Neuronal stem cell (in vitro differentiated cells): ENCODE measurements at regions not wholly inside any gene's neighbourhood (a gene's known extent, or its start where the extent isn't known, plus 50 kb on each side); places are given as distances from the start of the nearest gene placed in this dataset.

Experiments
- DNase-seq: peaks from one replicate; pipeline ENCODE4 v3.0.0-alpha.2; 2013; ENCODE audit warnings: low spot score
- H2AFZ ChIP-seq: one replicate; pipeline ENCODE4 v1.6.1; 2013; ENCODE audit warnings: mild to moderate bottlenecking, low read length, inconsistent platforms
- H2AK5ac ChIP-seq: 2 replicates; pipeline ENCODE4 v1.6.1; 2013; ENCODE audit warnings: low read depth, mild to moderate bottlenecking, inconsistent platforms, low read length, moderate library complexity, mixed read lengths
- H2BK120ac ChIP-seq: 2 replicates; pipeline ENCODE4 v1.6.1; 2013; ENCODE audit warnings: low read depth, mild to moderate bottlenecking, inconsistent platforms, low read length, moderate library complexity, mixed read lengths
- H2BK12ac ChIP-seq: one replicate; pipeline ENCODE4 v1.6.1; 2013; ENCODE audit warnings: low read length, inconsistent platforms
- H2BK15ac ChIP-seq: 2 replicates; pipeline ENCODE4 v1.6.1; 2013; ENCODE audit warnings: mild to moderate bottlenecking, low read length, inconsistent platforms, mixed read lengths
- H2BK5ac ChIP-seq: one replicate; pipeline ENCODE4 v1.6.1; 2013; ENCODE audit warnings: inconsistent platforms, mild to moderate bottlenecking, low read length, moderate library complexity
- H3K14ac ChIP-seq: one replicate; pipeline ENCODE4 v1.6.1; 2013; ENCODE audit warnings: low read length, inconsistent platforms
- H3K18ac ChIP-seq: 2 replicates; pipeline ENCODE4 v1.6.1; 2013; ENCODE audit warnings: low read length, inconsistent platforms
- H3K23ac ChIP-seq: 2 replicates; pipeline ENCODE4 v1.6.1; 2013; ENCODE audit warnings: low read depth, mild to moderate bottlenecking, mixed read lengths, low read length, inconsistent platforms; ENCODE audit not compliant: poor library complexity
- H3K27ac ChIP-seq: replicated peaks from 3 replicates; pipeline ENCODE4 v1.5.1; 2013; ENCODE audit warnings: low read length, inconsistent platforms
- H3K27me3 ChIP-seq, 3 experiments: 2 replicates each; pipeline ENCODE4 v1.6.1; 2013; ENCODE audit warnings: low read length in 3 of 3, mild to moderate bottlenecking in 2 of 3, inconsistent platforms in 1 of 3, low read depth in 1 of 3, mixed read lengths in 1 of 3, moderate library complexity in 1 of 3; ENCODE audit not compliant: control insufficient read depth in 3 of 3, insufficient read depth in 3 of 3
- H3K36me3 ChIP-seq, 2 donors: replicated peaks in 1 of 2; 2 replicates each; pipeline ENCODE4 v1.6.1; 2013; ENCODE audit warnings: low read length in 2 of 2; ENCODE audit not compliant: control insufficient read depth in 2 of 2, insufficient read depth in 2 of 2
- H3K4ac ChIP-seq: 2 replicates; pipeline ENCODE4 v1.6.1; 2013; ENCODE audit warnings: inconsistent platforms, mild to moderate bottlenecking, low read length, moderate library complexity
- H3K4me1 ChIP-seq, 2 donors: 1 replicate in 1 of 2; 2 replicates in 1 of 2; pipeline ENCODE4 v1.6.1; 2013; ENCODE audit warnings: low read length in 2 of 2, low read depth in 1 of 2; ENCODE audit not compliant: control insufficient read depth in 2 of 2, insufficient read depth in 1 of 2
- H3K4me2 ChIP-seq: one replicate; pipeline ENCODE4 v1.6.1; 2013; ENCODE audit warnings: mild to moderate bottlenecking, low read length, inconsistent platforms; ENCODE audit not compliant: insufficient read depth, poor library complexity, severe bottlenecking
- H3K4me3 ChIP-seq, 2 donors: 2 replicates each; pipeline ENCODE4 v1.5.1; 2013; ENCODE audit warnings: low read length in 2 of 2, mild to moderate bottlenecking in 2 of 2, inconsistent platforms in 1 of 2, moderate library complexity in 1 of 2
- H3K79me1 ChIP-seq: one replicate; pipeline ENCODE4 v1.6.1; 2013; ENCODE audit warnings: low read depth, mild to moderate bottlenecking, inconsistent platforms, low read length, moderate library complexity
- H3K9ac ChIP-seq: one replicate; pipeline ENCODE4 v1.6.1; 2013; ENCODE audit warnings: mild to moderate bottlenecking, low read depth, low read length, inconsistent platforms; ENCODE audit not compliant: poor library complexity
- H3K9me3 ChIP-seq, 2 donors: replicated peaks in 1 of 2; 2 replicates each; pipeline versions ENCODE3 to v1.6.1; 2013; ENCODE audit warnings: low read length in 2 of 2, mild to moderate bottlenecking in 2 of 2, inconsistent platforms in 1 of 2, low read depth in 1 of 2, mixed read lengths in 1 of 2, moderate library complexity in 1 of 2; ENCODE audit not compliant: control insufficient read depth in 2 of 2, insufficient read depth in 1 of 2
- H4K8ac ChIP-seq: one replicate; pipeline ENCODE4 v1.6.1; 2013; ENCODE audit warnings: low read depth, mild to moderate bottlenecking, inconsistent platforms, low read length, moderate library complexity
- H4K91ac ChIP-seq: one replicate; pipeline ENCODE4 v1.6.1; 2013; ENCODE audit warnings: low read length, low read depth, mild to moderate bottlenecking, inconsistent platforms; ENCODE audit not compliant: poor library complexity
- WGBS, 2 donors: extraction: QIAGEN DNeasy Blood & Tissue Kit; methylation state at CpG; one replicate each; pipeline ENCODE4 v1.1.7; 2013; ENCODE audit warnings: missing lambda C conversion rate in 2 of 2, mixed read lengths in 1 of 2; ENCODE audit not compliant: insufficient read length in 2 of 2, insufficient replicate concordance in 1 of 2; ENCODE audit errors: extremely low coverage in 2 of 2; 5-methylcytosine and 5-hydroxymethylcytosine counted together

DNA sequence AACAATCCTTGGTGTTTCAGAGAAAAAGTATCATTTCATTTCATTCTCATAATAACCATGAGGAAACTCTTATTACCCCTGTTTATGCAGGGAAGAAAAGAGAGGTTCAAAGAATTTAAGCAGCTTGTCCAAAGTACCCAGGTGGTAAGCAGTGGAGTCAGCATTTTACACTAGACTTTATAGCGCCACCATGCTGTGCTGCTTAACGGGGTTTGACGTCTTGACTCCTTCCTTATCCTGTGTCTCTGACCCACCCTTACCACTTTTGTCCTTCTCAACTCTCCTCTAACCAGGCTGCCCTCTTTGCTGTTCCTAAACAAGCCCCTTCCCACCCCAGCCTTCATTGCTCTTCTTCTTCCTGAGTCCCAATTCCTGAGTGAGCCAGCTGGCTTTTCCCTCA lies 117.0 kb upstream of the AHR start:
- no CpG with 5 or more reads among the region's 3 CpGs for WGBS, 2 donors
- no peak overlapping the region for H3K18ac ChIP-seq

DNA sequence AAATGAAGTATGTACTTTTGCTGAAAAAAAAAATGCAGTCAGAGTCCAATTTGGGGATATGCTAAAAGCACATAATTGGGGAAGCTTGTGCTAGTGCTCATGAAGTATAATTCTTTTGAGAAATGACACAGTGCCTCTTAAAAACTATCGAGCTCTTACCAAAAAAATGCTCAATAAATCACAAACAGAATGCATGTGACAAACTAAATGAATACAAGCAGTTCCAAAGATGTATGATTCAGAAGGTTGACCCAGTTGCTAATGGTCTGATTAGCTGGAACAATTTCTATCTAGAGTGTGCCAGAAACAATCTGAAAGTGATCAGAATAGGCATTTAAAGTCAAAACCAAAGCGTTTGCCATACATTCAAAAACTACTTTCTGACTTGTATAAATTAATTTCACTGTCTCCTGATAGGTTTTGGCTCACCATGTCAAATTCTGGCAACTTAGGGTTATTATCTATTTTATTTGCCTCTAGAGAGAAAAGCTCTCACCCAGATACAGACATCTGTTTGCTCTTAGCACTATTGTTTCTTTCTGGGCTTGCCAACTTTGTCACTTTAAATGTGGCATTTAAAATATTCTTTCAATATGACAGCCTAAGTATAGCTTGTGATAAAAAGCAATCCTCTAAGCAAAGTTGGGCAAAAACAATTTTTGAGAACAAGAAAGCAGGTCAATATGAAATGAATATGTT lies 114.7 kb upstream of the AHR start:
- no peak overlapping the region for H2BK12ac ChIP-seq
- no CpG with 5 or more reads among the region's 2 CpGs for whole genome bisulfite sequencing, 2 donors
- H4K8ac ChIP-seq: no peak overlapping the region
- H3K4me1 ChIP-seq: no peaks in the 10 kb centered on the region
- no peak overlapping the region for H2BK5ac ChIP-seq
- H3K18ac ChIP-seq: no peak overlapping the region
- H4K91ac ChIP-seq: no peak overlapping the region
- H3K79me1 ChIP-seq: no peaks in the 10 kb centered on the region
- no peak overlapping the region for H3K4me3 ChIP-seq
- no peak overlapping the region for H2AK5ac ChIP-seq
- no peak overlapping the region for H3K4me2 ChIP-seq
- H3K9me3 ChIP-seq: no peaks in the 10 kb centered on the region
- no peak overlapping the region for H3K23ac ChIP-seq
- DNase-seq: no peak
- no peak overlapping the region for H3K4ac ChIP-seq
- H2AFZ ChIP-seq: no peak overlapping the region
- no peaks in the 10 kb centered on the region for H3K27me3 ChIP-seq
- no peak overlapping the region for H3K27ac ChIP-seq
- no peak overlapping the region for H2BK120ac ChIP-seq
- H3K14ac ChIP-seq: no peak overlapping the region
- no peak overlapping the region for H2BK15ac ChIP-seq
- no peak overlapping the region for H3K9ac ChIP-seq
- H3K36me3 ChIP-seq: no peaks in the 10 kb centered on the region

More for the DNA sequence above, 117.0 kb upstream of the AHR start:
- Histone ChIP-seq H2AK5ac (no peak overlapping the region), H3K9me3 (no peaks in the 10 kb centered on the region), H3K4me1 (no peaks in the 10 kb centered on the region), H3K4me3 (no peak overlapping the region), H3K79me1 (no peaks in the 10 kb centered on the region), H3K9ac (no peak overlapping the region), H4K8ac (no peak overlapping the region), H3K4ac (no peak overlapping the region), H3K27ac (no peak overlapping the region), H3K23ac (no peak overlapping the region), H2BK12ac (no peak overlapping the region), H3K14ac (no peak overlapping the region), H2AFZ (no peak overlapping the region), H2BK120ac (no peak overlapping the region), H4K91ac (no peak overlapping the region), H3K27me3 (no peaks in the 10 kb centered on the region), H2BK15ac (no peak overlapping the region), H3K4me2 (no peak overlapping the region), H3K36me3 (no peaks in the 10 kb centered on the region), H2BK5ac (no peak overlapping the region)
- no peak for DNase-seq

DNA sequence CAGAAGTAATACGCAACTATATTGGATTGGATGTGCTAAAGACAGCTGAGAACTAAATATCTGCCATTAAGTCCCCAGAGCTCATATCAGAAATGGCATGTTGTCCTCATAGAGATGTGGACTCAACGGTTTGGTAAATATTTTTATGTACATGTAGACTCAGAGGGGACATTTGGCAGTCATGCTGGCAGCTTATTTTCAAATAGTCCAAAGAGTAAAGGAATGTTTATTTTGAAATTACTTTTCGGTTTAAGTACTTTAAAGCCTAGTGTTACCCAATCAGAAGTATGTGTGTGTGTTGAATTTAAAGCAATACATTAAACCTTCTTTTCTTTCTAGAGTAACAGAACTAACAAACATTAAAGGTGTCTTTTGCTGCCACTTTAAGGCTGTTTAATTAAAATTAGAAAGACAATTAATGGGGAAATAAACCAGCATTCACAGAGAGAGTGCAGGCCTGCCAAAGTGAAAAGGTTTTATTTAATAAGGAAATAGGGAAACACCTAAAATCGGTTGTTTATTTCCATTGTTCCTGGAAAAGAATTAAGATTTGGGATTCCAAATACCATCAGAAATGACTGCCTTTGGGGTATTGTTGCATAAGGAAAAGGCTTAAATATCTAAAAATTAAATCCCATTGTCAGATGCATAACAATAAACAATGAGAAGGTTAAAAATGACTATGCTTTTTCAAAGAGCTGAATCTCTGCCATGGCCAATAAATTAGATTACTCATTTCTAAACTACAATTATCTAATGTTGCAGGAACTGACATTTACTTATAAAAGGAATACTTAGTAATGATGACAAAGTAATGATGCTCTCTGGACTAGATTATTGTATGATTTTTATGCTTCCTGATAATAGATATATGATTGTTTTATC lies 113.4 kb upstream of the AHR start:
- Histone ChIP-seq H3K23ac (no peak overlapping the region), H3K79me1 (no peaks in the 10 kb centered on the region), H3K4me2 (no peak overlapping the region), H2BK12ac (no peak overlapping the region), H3K4me3 (no peak overlapping the region), H3K27ac (no peak overlapping the region), H4K8ac (no peak overlapping the region), H4K91ac (no peak overlapping the region), H2BK120ac (no peak overlapping the region), H3K9ac (no peak overlapping the region), H2BK15ac (no peak overlapping the region), H2BK5ac (no peak overlapping the region), H3K4me1 (no peaks in the 10 kb centered on the region), H3K27me3 (no peaks in the 10 kb centered on the region), H3K14ac (no peak overlapping the region), H2AFZ (no peak overlapping the region), H2AK5ac (no peak overlapping the region), H3K4ac (no peak overlapping the region), H3K36me3 (no peaks in the 10 kb centered on the region), H3K18ac (no peak overlapping the region), H3K9me3 (no peaks in the 10 kb centered on the region)
- DNase-seq: no peak
- WGBS, 2 donors: no CpG with 5 or more reads among the region's 4 CpGs

DNA sequence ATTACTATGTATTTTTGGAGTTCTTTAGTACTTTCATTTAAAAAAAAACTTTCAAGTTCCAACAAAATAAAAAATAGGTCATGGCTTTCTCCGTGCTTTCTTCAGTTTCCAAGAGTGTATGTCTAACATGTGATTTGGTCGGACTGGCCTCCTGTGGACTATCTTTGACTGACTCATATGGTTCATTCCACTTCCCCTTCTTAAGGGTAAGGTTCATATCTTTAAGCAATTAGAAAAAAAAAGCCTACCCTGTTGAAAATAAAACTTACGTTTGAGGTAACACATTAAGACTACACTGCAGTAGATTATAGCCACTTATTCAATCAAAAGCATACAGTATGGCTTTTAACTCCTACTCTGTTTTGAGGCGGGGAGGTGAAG lies 112.8 kb upstream of the AHR start:
- Histone ChIP-seq H3K4me2 (no peak overlapping the region), H3K9ac (no peak overlapping the region), H2BK15ac (no peak overlapping the region), H2AK5ac (no peak overlapping the region), H3K14ac (no peak overlapping the region), H3K79me1 (no peaks in the 10 kb centered on the region), H3K9me3 (no peaks in the 10 kb centered on the region), H4K91ac (no peak overlapping the region), H2BK12ac (no peak overlapping the region), H3K18ac (no peak overlapping the region), H3K27ac (no peak overlapping the region), H3K27me3 (no peaks in the 10 kb centered on the region), H3K23ac (no peak overlapping the region), H3K4me1 (no peaks in the 10 kb centered on the region), H2BK120ac (no peak overlapping the region), H2AFZ (no peak overlapping the region), H2BK5ac (no peak overlapping the region), H3K4ac (no peak overlapping the region), H4K8ac (no peak overlapping the region), H3K36me3 (no peaks in the 10 kb centered on the region), H3K4me3 (no peak overlapping the region)
- DNase-seq: no peak
- WGBS, 2 donors: no CpG with 5 or more reads among the region's 4 CpGs
